IMR-90 (cell line): ENCODE measurements at regions not wholly inside any gene's neighbourhood (a gene's known extent, or its start where the extent isn't known, plus 50 kb on each side); places are given as distances from the start of the nearest gene placed in this dataset.

ENCODE experiments used
- ATAC-seq: fragments of 200-7000 bp; cut with Tn5 transposase; 2 replicates; pipeline ENCODE4 v1.9.1; 2020; ENCODE audit warnings: low read depth, mild to moderate bottlenecking, moderate library complexity
- BruUV-seq: library from RNA; stranded (reverse); fragments of 400-500 nt; replicated peaks from 2 replicates; lab custom pipeline; 2021; lab: Mats Ljungman, UMichigan
- CTCF ChIA-PET: fragments of 300-600 bp; formaldehyde crosslinking; extraction: SDS; loops from one replicate; lab custom pipeline; 2021; ENCODE audit warnings: antibody characterized with exemption; lab: Yijun Ruan, JAX
- POLR2A ChIA-PET: fragments of 300-600 bp; sonication (Branson Sonifier 250); formaldehyde crosslinking; loops from one replicate; lab custom pipeline; 2022; ENCODE audit warnings: antibody characterized with exemption; ENCODE audit not compliant: unreplicated experiment; lab: Charles Lee
- DNase-seq: peaks from one replicate; pipeline ENCODE4 v3.0.0; 2013
- H2AFZ ChIP-seq: replicated peaks from 2 replicates; pipeline ENCODE3; 2013; ENCODE audit warnings: low read length, mild to moderate bottlenecking; ENCODE audit not compliant: poor library complexity
- H2AK5ac ChIP-seq: 2 replicates; pipeline ENCODE4 v1.6.1; 2013; ENCODE audit warnings: low read depth, low read length, inconsistent platforms
- H2AK9ac ChIP-seq: replicated peaks from 2 replicates; pipeline ENCODE3; 2013; ENCODE audit warnings: mild to moderate bottlenecking, low read depth, low read length, moderate library complexity; ENCODE audit not compliant: poor library complexity
- H2BK120ac ChIP-seq: 2 replicates; pipeline ENCODE4 v1.6.1; 2013; ENCODE audit warnings: low read depth, low read length, inconsistent platforms
- H2BK15ac ChIP-seq: 3 replicates; pipeline ENCODE4 v1.6.1; 2013; ENCODE audit warnings: low read depth, low read length, inconsistent platforms
- H2BK20ac ChIP-seq: 2 replicates; pipeline ENCODE4 v1.6.1; 2013; ENCODE audit warnings: low read depth, mild to moderate bottlenecking, inconsistent platforms, low read length, moderate library complexity
- H2BK5ac ChIP-seq: 2 replicates; pipeline ENCODE4 v1.6.1; 2013; ENCODE audit warnings: mild to moderate bottlenecking, low read depth, low read length, inconsistent platforms; ENCODE audit not compliant: poor library complexity, severe bottlenecking
- H3K14ac ChIP-seq: replicated peaks from 2 replicates; pipeline ENCODE4 v1.6.1; 2013; ENCODE audit warnings: low read depth, low read length, inconsistent platforms
- H3K18ac ChIP-seq: 2 replicates; pipeline ENCODE4 v1.6.1; 2013; ENCODE audit warnings: low read depth, low read length, control low read depth
- H3K23ac ChIP-seq: 2 replicates; pipeline ENCODE4 v1.6.1; 2013; ENCODE audit warnings: low read depth, low read length, inconsistent platforms
- H3K27ac ChIP-seq: 2 replicates; pipeline ENCODE4 v1.5.1; 2013; ENCODE audit warnings: mild to moderate bottlenecking, control low read depth, low read length; ENCODE audit not compliant: insufficient read depth
- H3K27me3 ChIP-seq: 2 replicates; pipeline ENCODE4 v1.6.1; 2013; ENCODE audit warnings: low read length; ENCODE audit not compliant: control insufficient read depth, insufficient read depth
- H3K36me3 ChIP-seq: 2 replicates; pipeline ENCODE4 v1.6.1; 2013; ENCODE audit warnings: low read length, mixed read lengths; ENCODE audit not compliant: control insufficient read depth, insufficient read depth
- H3K4ac ChIP-seq: 2 replicates; pipeline ENCODE4 v1.6.1; 2013; ENCODE audit warnings: low read depth, low read length, inconsistent platforms
- H3K4me1 ChIP-seq: 2 replicates; pipeline ENCODE4 v1.6.1; 2013; ENCODE audit warnings: low read length, mixed read lengths; ENCODE audit not compliant: control insufficient read depth, insufficient read depth
- H3K4me2 ChIP-seq: 2 replicates; pipeline ENCODE4 v1.6.1; 2013; ENCODE audit warnings: low read depth, mild to moderate bottlenecking, control low read depth, low read length, moderate library complexity
- H3K4me3 ChIP-seq: 2 replicates; pipeline ENCODE4 v1.5.1; 2013; ENCODE audit warnings: low read depth, mild to moderate bottlenecking, control low read depth, low read length, moderate library complexity; ENCODE audit not compliant: insufficient read depth
- H3K56ac ChIP-seq: 2 replicates; pipeline ENCODE4 v1.6.1; 2013; ENCODE audit warnings: low read length, inconsistent platforms; ENCODE audit not compliant: insufficient read depth; ENCODE audit errors: extremely low read depth
- H3K79me1 ChIP-seq, 2 experiments: 2 replicates each; pipeline ENCODE4 v1.6.1; 2013; ENCODE audit warnings: low read length in 2 of 2, inconsistent platforms in 1 of 2, low read depth in 1 of 2
- H3K9ac ChIP-seq: 2 replicates; pipeline ENCODE4 v1.6.1; 2013; ENCODE audit warnings: low read depth, low read length, control low read depth
- H3K9me1 ChIP-seq: 2 replicates; pipeline ENCODE4 v1.6.1; 2013; ENCODE audit warnings: low read length, inconsistent platforms; ENCODE audit not compliant: insufficient read depth
- H3K9me3 ChIP-seq: 2 replicates; pipeline ENCODE4 v1.6.1; 2013; ENCODE audit warnings: low read length; ENCODE audit not compliant: control insufficient read depth, insufficient read depth
- H4K20me1 ChIP-seq: 2 replicates; pipeline ENCODE4 v1.6.1; 2013; ENCODE audit warnings: low read length, inconsistent platforms; ENCODE audit not compliant: insufficient read depth
- H4K5ac ChIP-seq: 2 replicates; pipeline ENCODE4 v1.6.1; 2013; ENCODE audit warnings: mild to moderate bottlenecking, low read depth, low read length, control low read depth
- H4K8ac ChIP-seq, 2 experiments: 2 replicates each; pipeline ENCODE4 v1.6.1; 2013; ENCODE audit warnings: low read depth in 2 of 2, low read length in 2 of 2, control low read depth in 1 of 2, inconsistent platforms in 1 of 2
- H4K91ac ChIP-seq: 2 replicates; pipeline ENCODE4 v1.6.1; 2013; ENCODE audit warnings: low read depth, low read length, inconsistent platforms; ENCODE audit not compliant: insufficient read depth
- BHLHE40 ChIP-seq: fragments of 150-350 bp; IDR thresholded peaks from 2 replicates; pipeline ENCODE4 v1.6.1; 2016; ENCODE audit warnings: mild to moderate bottlenecking, low read depth, low read length
- CEBPB ChIP-seq: IDR thresholded peaks from 2 replicates; pipeline ENCODE4 v1.6.1; 2012; ENCODE audit warnings: low read depth, low read length, improper control_type of control experiment
- CHD1 ChIP-seq: IDR thresholded peaks from 2 replicates; pipeline ENCODE4 v1.6.1; 2012; ENCODE audit warnings: low read depth, low read length, improper control_type of control experiment
- CTCF ChIP-seq: conservative IDR thresholded peaks from 2 replicates; pipeline ENCODE4 v1.5.1; 2012; ENCODE audit warnings: mild to moderate bottlenecking, low read depth, low read length, improper control_type of control experiment
- FOS ChIP-seq: fragments of 150-350 bp; IDR thresholded peaks from 2 replicates; pipeline ENCODE4 v1.6.1; 2016; ENCODE audit warnings: low read depth, low read length
- MAFK ChIP-seq: IDR thresholded peaks from 2 replicates; pipeline ENCODE4 v1.6.1; 2012; ENCODE audit warnings: low read depth, low read length, improper control_type of control experiment
- MXI1 ChIP-seq: IDR thresholded peaks from 2 replicates; pipeline ENCODE4 v1.6.1; 2012; ENCODE audit warnings: low read depth, mild to moderate bottlenecking, low read length, moderate library complexity, borderline replicate concordance
- NFE2L2 ChIP-seq: fragments of 150-350 bp; IDR thresholded peaks from 2 replicates; pipeline ENCODE4 v1.6.1; 2016; ENCODE audit warnings: low read depth, mild to moderate bottlenecking, low read length
- RAD21 ChIP-seq: IDR thresholded peaks from 2 replicates; pipeline ENCODE4 v1.6.1; 2012; ENCODE audit warnings: low read length, improper control_type of control experiment
- RCOR1 ChIP-seq: IDR thresholded peaks from 2 replicates; pipeline ENCODE4 v1.6.1; 2012; ENCODE audit warnings: mild to moderate bottlenecking, low read length, improper control_type of control experiment; ENCODE audit not compliant: insufficient replicate concordance
- RFX5 ChIP-seq: IDR thresholded peaks from 2 replicates; pipeline ENCODE4 v1.8.0; 2012; ENCODE audit warnings: low read depth, mild to moderate bottlenecking, low read length, moderate library complexity
- SMC3 ChIP-seq: fragments of 150-350 bp; IDR thresholded peaks from 2 replicates; pipeline ENCODE4 v1.6.1; 2016; ENCODE audit warnings: low read depth, mild to moderate bottlenecking, antibody characterized with exemption, low read length, moderate library complexity
- WGBS, 2 experiments: methylation state at CpG; one replicate each; pipeline versions ENCODE4 v1.1.5 to v1.1.7; 2013; ENCODE audit warnings: missing lambda C conversion rate in 2 of 2; ENCODE audit not compliant: insufficient read length in 1 of 2; ENCODE audit errors: extremely low coverage in 2 of 2; 5-methylcytosine and 5-hydroxymethylcytosine counted together
- dilution Hi-C: fragments of 300-500 bp; cut with HindIII; formaldehyde crosslinking; loops from one replicate; pipeline ENCODE4 v1.14.3; 2018; ENCODE audit warnings: low sequenced_read_pairs; ENCODE audit not compliant: unreplicated experiment
- in situ Hi-C: fragments of 300-500 bp; cut with MboI; formaldehyde crosslinking; loops from 3 replicates; pipeline ENCODE4 v1.14.3; 2019; ENCODE audit warnings: low sequenced_read_pairs, inconsistent platforms, mixed read lengths
- intact Hi-C: fragments of 100-400 bp; cut with micrococcal nuclease; formaldehyde crosslinking; loops from 2 replicates; pipeline ENCODE4 v1.10.0; 2022
- TF ChIP-seq, protein P1 (sequence below): fragments of 150-350 bp; IDR thresholded peaks from 2 replicates; pipeline ENCODE4 v1.6.1; 2016; ENCODE audit warnings: low read depth, mild to moderate bottlenecking, low read length, moderate library complexity, borderline replicate concordance

- Histone ChIP-seq H3K4me1 (no peaks in the 10 kb centered on the region), H4K91ac (no peak overlapping the region), H3K79me1 (no peaks in the 10 kb centered on the region), H2BK15ac (no peak overlapping the region), H2BK20ac (no peak overlapping the region), H3K9me3 (no peaks in the 10 kb centered on the region), H2AK5ac (no peak overlapping the region), H2AK9ac (no peak overlapping the region), H3K4ac (no peak overlapping the region), H3K23ac (no peak overlapping the region), H3K14ac (no peak overlapping the region), H4K20me1 (no peaks in the 10 kb centered on the region), H2AFZ (no peak overlapping the region), H2BK120ac (no peak overlapping the region), H3K27ac (no peak overlapping the region), H4K5ac (no peak overlapping the region), H3K36me3 (no peaks in the 10 kb centered on the region), H2BK5ac (no peak overlapping the region), H3K27me3 (no peaks in the 10 kb centered on the region), H4K8ac (no peak overlapping the region), H3K18ac (no peak overlapping the region), H3K4me3 (no peak overlapping the region), H3K4me2 (0 out of 2 replicates have a peak overlapping the region, but pooled peaks have one; percentile 22), H3K9me1 (no peaks in the 10 kb centered on the region), H3K56ac (no peak overlapping the region), H3K9ac (no peak overlapping the region)
- intact Hi-C loops (no loop called here), dilution Hi-C loops (no loop called here), in situ Hi-C loops (no loop called here)
- POLR2A ChIA-PET, result no interaction called here
- TF ChIP-seq RCOR1 (no peak), FOS (no peak), SMC3 (no peak), MAFK (no peak), BHLHE40 (no peak), CTCF (no peak), CEBPB (no peak), RFX5 (no peak), RAD21 (no peak), CHD1 (no peak), NFE2L2 (no peak), MXI1 (no peak)
- TF ChIP-seq, protein P1, sequence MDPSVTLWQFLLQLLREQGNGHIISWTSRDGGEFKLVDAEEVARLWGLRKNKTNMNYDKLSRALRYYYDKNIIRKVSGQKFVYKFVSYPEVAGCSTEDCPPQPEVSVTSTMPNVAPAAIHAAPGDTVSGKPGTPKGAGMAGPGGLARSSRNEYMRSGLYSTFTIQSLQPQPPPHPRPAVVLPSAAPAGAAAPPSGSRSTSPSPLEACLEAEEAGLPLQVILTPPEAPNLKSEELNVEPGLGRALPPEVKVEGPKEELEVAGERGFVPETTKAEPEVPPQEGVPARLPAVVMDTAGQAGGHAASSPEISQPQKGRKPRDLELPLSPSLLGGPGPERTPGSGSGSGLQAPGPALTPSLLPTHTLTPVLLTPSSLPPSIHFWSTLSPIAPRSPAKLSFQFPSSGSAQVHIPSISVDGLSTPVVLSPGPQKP, result no peak
- CTCF ChIA-PET, result no interaction called here
- no TSS peak for BruUV-seq
- DNase-seq (peak; percentile 43), ATAC-seq (peak; percentile 96)
- WGBS, 2 experiments, result 0% methylated on average over 1 of the region's 7 CpGs; no CpG with 5 or more reads in 1 of the 2 experiments
Observed at GRCh38 chr16:59210955-59211541, 476.9 kb upstream of the GOT2 start.
